Mesendoderm (in vitro differentiated cells): ENCODE measurements at regions not wholly inside any gene's neighbourhood (a gene's known extent, or its start where the extent isn't known, plus 50 kb on each side); places are given as distances from the start of the nearest gene placed in this dataset.

Experiments
- DNase-seq: peaks from one replicate; pipeline ENCODE4 v3.0.0; 2013
- H2AK5ac ChIP-seq: 2 replicates; pipeline ENCODE4 v1.6.1; 2013; ENCODE audit warnings: low read length, inconsistent platforms
- H2BK120ac ChIP-seq: 2 replicates; pipeline ENCODE4 v1.6.1; 2013; ENCODE audit warnings: low read depth, mild to moderate bottlenecking, low read length, moderate library complexity, mixed read lengths
- H2BK15ac ChIP-seq: replicated peaks from 2 replicates; pipeline ENCODE4 v1.6.1; 2013; ENCODE audit warnings: low read depth, mild to moderate bottlenecking, moderate library complexity
- H2BK5ac ChIP-seq: 2 replicates; pipeline ENCODE4 v1.6.1; 2013; ENCODE audit warnings: low read length, inconsistent platforms
- H3K18ac ChIP-seq: 2 replicates; pipeline ENCODE4 v1.6.1; 2013; ENCODE audit warnings: mild to moderate bottlenecking, low read length, mixed read lengths
- H3K23ac ChIP-seq: one replicate; pipeline ENCODE4 v1.6.1; 2013; ENCODE audit warnings: low read length
- H3K27ac ChIP-seq: 2 replicates; pipeline ENCODE4 v1.5.1; 2013; ENCODE audit warnings: low read depth, mild to moderate bottlenecking, inconsistent platforms, low read length, moderate library complexity
- H3K27me3 ChIP-seq: 2 replicates; pipeline ENCODE4 v1.6.1; 2013; ENCODE audit warnings: low read length, control low read depth, mild to moderate bottlenecking, inconsistent platforms; ENCODE audit not compliant: insufficient read depth, poor library complexity
- H3K36me3 ChIP-seq: 2 replicates; pipeline ENCODE4 v1.6.1; 2013; ENCODE audit warnings: low read length, inconsistent platforms; ENCODE audit not compliant: control insufficient read depth, insufficient read depth
- H3K4ac ChIP-seq: one replicate; pipeline ENCODE4 v1.6.1; 2013; ENCODE audit warnings: low read depth, mild to moderate bottlenecking, low read length, moderate library complexity
- H3K4me1 ChIP-seq: 2 replicates; pipeline ENCODE4 v1.6.1; 2013; ENCODE audit warnings: low read depth, low read length, inconsistent platforms; ENCODE audit not compliant: control insufficient read depth
- H3K4me2 ChIP-seq: 2 replicates; pipeline ENCODE4 v1.6.1; 2013; ENCODE audit warnings: low read length
- H3K4me3 ChIP-seq: 2 replicates; pipeline ENCODE4 v1.5.1; 2013; ENCODE audit warnings: mild to moderate bottlenecking, low read length
- H3K56ac ChIP-seq: one replicate; pipeline ENCODE4 v1.6.1; 2013; ENCODE audit warnings: low read length
- H3K79me1 ChIP-seq: 2 replicates; pipeline ENCODE4 v1.6.1; 2013; ENCODE audit warnings: low read length, inconsistent platforms
- H3K79me2 ChIP-seq: 2 replicates; pipeline ENCODE4 v1.6.1; 2013; ENCODE audit warnings: mild to moderate bottlenecking, low read length; ENCODE audit not compliant: control insufficient read depth, insufficient read depth
- H3K9ac ChIP-seq: 2 replicates; pipeline ENCODE4 v1.6.1; 2013; ENCODE audit warnings: low read length, inconsistent platforms
- H4K5ac ChIP-seq: one replicate; pipeline ENCODE4 v1.6.1; 2013; ENCODE audit warnings: low read length
- H4K8ac ChIP-seq: one replicate; pipeline ENCODE4 v1.6.1; 2013; ENCODE audit warnings: low read depth, mild to moderate bottlenecking, control low read depth, low read length, moderate library complexity
- WGBS: extraction: QIAGEN DNeasy Blood & Tissue Kit; methylation state at CpG from one replicate; pipeline ENCODE4 v1.1.7; 2013; ENCODE audit warnings: low lambda C conversion rate, missing lambda C conversion rate; ENCODE audit not compliant: insufficient coverage; ENCODE audit errors: extremely low coverage; 5-methylcytosine and 5-hydroxymethylcytosine counted together

DNA sequence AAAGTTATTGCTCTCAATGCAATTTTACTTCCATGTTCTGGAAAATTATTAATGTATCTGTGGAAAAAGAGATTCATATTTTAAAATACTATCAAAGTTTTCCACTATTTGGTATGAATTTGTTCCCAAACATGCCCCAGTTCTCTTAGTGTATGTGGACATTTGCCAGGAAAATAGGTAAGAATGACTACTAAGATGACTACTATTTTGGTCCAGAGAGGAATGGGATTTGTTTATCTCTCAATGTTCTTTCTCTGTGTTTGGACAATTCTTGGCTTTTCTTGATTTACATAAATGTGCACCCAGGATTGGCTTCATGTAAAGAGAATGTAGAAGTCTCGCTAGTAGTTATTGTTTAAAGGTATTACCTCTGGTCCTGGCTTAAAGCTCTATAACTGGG, 60.3 kb upstream of the POT1 start:
- no CpG with 5 or more reads among the region's 1 CpG for WGBS
- no peak overlapping the region for H3K18ac ChIP-seq
- DNase-seq: no peak
- H3K4me3 ChIP-seq: no peak overlapping the region
- no peaks in the 10 kb centered on the region for H3K36me3 ChIP-seq
- H2BK120ac ChIP-seq: no peak overlapping the region
- H3K4me2 ChIP-seq: no peak overlapping the region
- no peaks in the 10 kb centered on the region for H3K79me1 ChIP-seq
- no peak overlapping the region for H3K9ac ChIP-seq
- no peak overlapping the region for H2BK15ac ChIP-seq
- H3K27ac ChIP-seq: no peak overlapping the region
- no peak overlapping the region for H3K4ac ChIP-seq
- no peak overlapping the region for H2AK5ac ChIP-seq
- H3K56ac ChIP-seq: no peak overlapping the region
- no peaks in the 10 kb centered on the region for H3K79me2 ChIP-seq
- H3K27me3 ChIP-seq: no peaks in the 10 kb centered on the region
- H3K23ac ChIP-seq: no peak overlapping the region
- no peak overlapping the region for H4K8ac ChIP-seq
- H3K4me1 ChIP-seq: no peaks in the 10 kb centered on the region
- no peak overlapping the region for H2BK5ac ChIP-seq
- no peak overlapping the region for H4K5ac ChIP-seq
